Breast epithelium (tissue), 3 donors: ENCODE measurements at regions not wholly inside any gene's neighbourhood (a gene's known extent, or its start where the extent isn't known, plus 50 kb on each side); places are given as distances from the start of the nearest gene placed in this dataset.

Experiments used
- CTCF ChIP-seq, 3 donors: fragments of 450-650 bp; IDR thresholded peaks; one replicate each; pipeline ENCODE4 v1.5.1; 2016 to 2017; ENCODE audit warnings: antibody characterized with exemption in 3 of 3, mild to moderate bottlenecking in 3 of 3, moderate library complexity in 3 of 3
- POLR2A ChIP-seq: fragments of 450-650 bp; IDR thresholded peaks from one replicate; pipeline ENCODE4 v1.6.1; 2016; ENCODE audit warnings: antibody characterized with exemption, mild to moderate bottlenecking, moderate library complexity

- TF ChIP-seq CTCF (IDR thresholded peaks at IDR 0.05) = no peak
- TF ChIP-seq POLR2A = no peak
Observed at GRCh38 chr4:45363931-45364330, 637.6 kb upstream of the GNPDA2 start.
